ENCODE measurements at regions not wholly inside any gene's neighbourhood (a gene's known extent, or its start where the extent isn't known, plus 50 kb on each side); places are given as distances from the start of the nearest gene placed in this dataset.

GRCh38 chr17:6303664-6304063 is 131.3 kb downstream of the AIPL1 start:
- no peak overlapping the region for H3K27ac ChIP-seq (ENCODE audit: extremely low read depth, low read depth, low read length)
- no peak overlapping the region for H3K4me3 ChIP-seq (ENCODE audit: low read depth, low read length)
- no peaks in the 10 kb centered on the region for H3K9me3 ChIP-seq (ENCODE audit: control insufficient read depth, insufficient read depth, low read depth, low read length)
- ChIA-PET CTCF (no interaction called here), POLR2A (no interaction called here)
- H3K4me1 ChIP-seq (ENCODE audit: control insufficient read depth, insufficient read depth, low read length), result no peaks in the 10 kb centered on the region
- TF ChIP-seq PBX3 (CRISPR knock-in tag; IDR thresholded peaks at IDR 0.05) (peak; percentile 61; the same call in 1 of the 2 replicates), ZNF404 (tag by site-specific recombination; IDR thresholded peaks at IDR 0.05) (no peak), REST (tag by site-specific recombination; IDR thresholded peaks at IDR 0.05) (peak; percentile 95), ZNF585B (tag by site-specific recombination; IDR thresholded peaks at IDR 0.05) (no peak), ZBTB20 (tag by site-specific recombination; IDR thresholded peaks at IDR 0.05) (no peak), ZNF302 (tag by site-specific recombination; IDR thresholded peaks at IDR 0.05; ENCODE audit: low read depth) (no peak)
- H3K36me3 ChIP-seq (ENCODE audit: control insufficient read depth in 2 of 2, insufficient read depth in 1 of 2, low read length in 2 of 2), result no peaks in the 10 kb centered on the region

GRCh38 chr17:6299275-6299674 is 135.6 kb downstream of the AIPL1 start:
- no peaks in the 10 kb centered on the region for H3K9me3 ChIP-seq (ENCODE audit: control insufficient read depth, insufficient read depth, low read depth, low read length)
- no peak overlapping the region for H3K27ac ChIP-seq (ENCODE audit: extremely low read depth, low read depth, low read length)
- no peaks in the 10 kb centered on the region for H3K36me3 ChIP-seq (ENCODE audit: control insufficient read depth in 2 of 2, insufficient read depth in 1 of 2, low read length in 2 of 2)
- no peaks in the 10 kb centered on the region for H3K4me1 ChIP-seq (ENCODE audit: control insufficient read depth, insufficient read depth, low read length)
- TF ChIP-seq ZNF701 (tag by site-specific recombination; IDR thresholded peaks at IDR 0.05), result no peak
- TF ChIP-seq PBX3 (CRISPR knock-in tag; IDR thresholded peaks at IDR 0.05), result no peak
- TF ChIP-seq ZNF521 (tag by site-specific recombination; IDR thresholded peaks at IDR 0.05), result no peak
- TF ChIP-seq ZNF18 (tag by site-specific recombination; IDR thresholded peaks at IDR 0.05), result no peak
- no peak for TF ChIP-seq ZSCAN4 (tag by site-specific recombination; IDR thresholded peaks at IDR 0.05)
- no peak for TF ChIP-seq ZNF404 (tag by site-specific recombination; IDR thresholded peaks at IDR 0.05)
- no peak for TF ChIP-seq ZNF548 (tag by site-specific recombination; IDR thresholded peaks at IDR 0.05)
- no peak for TF ChIP-seq ZBTB20 (tag by site-specific recombination; IDR thresholded peaks at IDR 0.05)
- TF ChIP-seq ZNF302 (tag by site-specific recombination; IDR thresholded peaks at IDR 0.05; ENCODE audit: low read depth), result no peak
- no peak for TF ChIP-seq ZNF221 (tag by site-specific recombination; IDR thresholded peaks at IDR 0.05; ENCODE audit: borderline replicate concordance)
- no peak for TF ChIP-seq ZFP37 (tag by site-specific recombination; IDR thresholded peaks at IDR 0.05)
- CTCF ChIA-PET, result no interaction called here
- POLR2A ChIA-PET, result no interaction called here
- no peak overlapping the region for H3K4me3 ChIP-seq (ENCODE audit: low read depth, low read length)
